ENCODE measurements at regions not wholly inside any gene's neighbourhood (a gene's known extent, or its start where the extent isn't known, plus 50 kb on each side); places are given as distances from the start of the nearest gene placed in this dataset.

DNA sequence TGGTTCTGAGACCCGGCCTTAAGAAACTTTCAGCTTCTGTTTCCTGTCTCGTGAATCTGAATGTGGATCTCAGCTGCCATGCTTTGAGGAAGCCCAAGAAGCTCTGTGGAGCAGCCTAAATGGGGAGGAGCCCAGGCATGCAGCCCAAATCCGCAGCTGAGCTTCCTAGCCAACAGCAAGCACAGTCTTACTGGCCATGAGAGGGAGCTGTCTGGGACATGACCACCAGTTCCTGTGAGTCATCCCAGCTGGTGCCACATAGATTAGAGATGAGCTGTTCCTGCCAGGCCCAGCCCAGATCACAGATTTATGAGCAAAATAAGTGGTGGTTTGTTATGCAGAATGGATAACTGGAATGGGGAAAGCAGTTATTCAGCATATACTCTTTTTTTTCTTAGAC is 224.4 kb upstream of the APCDD1 start:
- Histone ChIP-seq H3K36me3 (ENCODE audit: control insufficient read depth in 2 of 2, insufficient read depth in 1 of 2, low read length in 2 of 2) (no peaks in the 10 kb centered on the region), H3K9me3 (ENCODE audit: control insufficient read depth, insufficient read depth, low read depth, low read length) (no peaks in the 10 kb centered on the region; the same call in 1 of the 2 replicates), H3K27ac (ENCODE audit: extremely low read depth, low read depth, low read length) (no peak overlapping the region), H3K4me1 (ENCODE audit: control insufficient read depth, insufficient read depth, low read length) (peaks cover 2% of the 10 kb centered on the region), H3K4me3 (ENCODE audit: low read depth, low read length) (no peak overlapping the region)
- CTCF ChIA-PET: no interaction called here
- POLR2A ChIA-PET: no interaction called here
- no peak for TF ChIP-seq OVOL3 (tag by site-specific recombination; IDR thresholded peaks at IDR 0.05)
- TF ChIP-seq ZNF837 (tag by site-specific recombination; IDR thresholded peaks at IDR 0.05): no peak

- Histone ChIP-seq H3K4me1 (ENCODE audit: control insufficient read depth, insufficient read depth, low read length) (peaks cover 13% of the 10 kb centered on the region), H3K4me3 (ENCODE audit: low read depth, low read length) (no peak overlapping the region), H3K27ac (ENCODE audit: extremely low read depth, low read depth, low read length) (no peak overlapping the region), H3K9me3 (ENCODE audit: control insufficient read depth, insufficient read depth, low read depth, low read length) (no peaks in the 10 kb centered on the region), H3K36me3 (ENCODE audit: control insufficient read depth in 2 of 2, insufficient read depth in 1 of 2, low read length in 2 of 2) (no peaks in the 10 kb centered on the region)
- POLR2A ChIA-PET: no interaction called here
- CTCF ChIA-PET: no interaction called here
- TF ChIP-seq, protein P1, sequence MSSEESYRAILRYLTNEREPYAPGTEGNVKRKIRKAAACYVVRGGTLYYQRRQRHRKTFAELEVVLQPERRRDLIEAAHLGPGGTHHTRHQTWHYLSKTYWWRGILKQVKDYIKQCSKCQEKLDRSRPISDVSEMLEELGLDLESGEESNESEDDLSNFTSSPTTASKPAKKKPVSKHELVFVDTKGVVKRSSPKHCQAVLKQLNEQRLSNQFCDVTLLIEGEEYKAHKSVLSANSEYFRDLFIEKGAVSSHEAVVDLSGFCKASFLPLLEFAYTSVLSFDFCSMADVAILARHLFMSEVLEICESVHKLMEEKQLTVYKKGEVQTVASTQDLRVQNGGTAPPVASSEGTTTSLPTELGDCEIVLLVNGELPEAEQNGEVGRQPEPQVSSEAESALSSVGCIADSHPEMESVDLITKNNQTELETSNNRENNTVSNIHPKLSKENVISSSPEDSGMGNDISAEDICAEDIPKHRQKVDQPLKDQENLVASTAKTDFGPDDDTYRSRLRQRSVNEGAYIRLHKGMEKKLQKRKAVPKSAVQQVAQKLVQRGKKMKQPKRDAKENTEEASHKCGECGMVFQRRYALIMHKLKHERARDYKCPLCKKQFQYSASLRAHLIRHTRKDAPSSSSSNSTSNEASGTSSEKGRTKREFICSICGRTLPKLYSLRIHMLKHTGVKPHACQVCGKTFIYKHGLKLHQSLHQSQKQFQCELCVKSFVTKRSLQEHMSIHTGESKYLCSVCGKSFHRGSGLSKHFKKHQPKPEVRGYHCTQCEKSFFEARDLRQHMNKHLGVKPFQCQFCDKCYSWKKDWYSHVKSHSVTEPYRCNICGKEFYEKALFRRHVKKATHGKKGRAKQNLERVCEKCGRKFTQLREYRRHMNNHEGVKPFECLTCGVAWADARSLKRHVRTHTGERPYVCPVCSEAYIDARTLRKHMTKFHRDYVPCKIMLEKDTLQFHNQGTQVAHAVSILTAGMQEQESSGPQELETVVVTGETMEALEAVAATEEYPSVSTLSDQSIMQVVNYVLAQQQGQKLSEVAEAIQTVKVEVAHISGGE (tag by site-specific recombination; conservative IDR thresholded peaks at IDR 0.05; ENCODE audit: low read depth): no peak
- TF ChIP-seq ZNF175 (tag by site-specific recombination; IDR thresholded peaks at IDR 0.05): no peak
- TF ChIP-seq, protein P2, sequence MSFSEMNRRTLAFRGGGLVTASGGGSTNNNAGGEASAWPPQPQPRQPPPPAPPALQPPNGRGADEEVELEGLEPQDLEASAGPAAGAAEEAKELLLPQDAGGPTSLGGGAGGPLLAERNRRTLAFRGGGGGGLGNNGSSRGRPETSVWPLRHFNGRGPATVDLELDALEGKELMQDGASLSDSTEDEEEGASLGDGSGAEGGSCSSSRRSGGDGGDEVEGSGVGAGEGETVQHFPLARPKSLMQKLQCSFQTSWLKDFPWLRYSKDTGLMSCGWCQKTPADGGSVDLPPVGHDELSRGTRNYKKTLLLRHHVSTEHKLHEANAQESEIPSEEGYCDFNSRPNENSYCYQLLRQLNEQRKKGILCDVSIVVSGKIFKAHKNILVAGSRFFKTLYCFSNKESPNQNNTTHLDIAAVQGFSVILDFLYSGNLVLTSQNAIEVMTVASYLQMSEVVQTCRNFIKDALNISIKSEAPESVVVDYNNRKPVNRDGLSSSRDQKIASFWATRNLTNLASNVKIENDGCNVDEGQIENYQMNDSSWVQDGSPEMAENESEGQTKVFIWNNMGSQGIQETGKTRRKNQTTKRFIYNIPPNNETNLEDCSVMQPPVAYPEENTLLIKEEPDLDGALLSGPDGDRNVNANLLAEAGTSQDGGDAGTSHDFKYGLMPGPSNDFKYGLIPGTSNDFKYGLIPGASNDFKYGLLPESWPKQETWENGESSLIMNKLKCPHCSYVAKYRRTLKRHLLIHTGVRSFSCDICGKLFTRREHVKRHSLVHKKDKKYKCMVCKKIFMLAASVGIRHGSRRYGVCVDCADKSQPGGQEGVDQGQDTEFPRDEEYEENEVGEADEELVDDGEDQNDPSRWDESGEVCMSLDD (tag by site-specific recombination; IDR thresholded peaks at IDR 0.05): no peak
- TF ChIP-seq GLI2 (tag by site-specific recombination; IDR thresholded peaks at IDR 0.05; ENCODE audit: borderline replicate concordance, low read depth): no peak
- TF ChIP-seq ZNF600 (tag by site-specific recombination; IDR thresholded peaks at IDR 0.05): no peak
- no peak for TF ChIP-seq ZNF692 (tag by site-specific recombination; IDR thresholded peaks at IDR 0.05)
- no peak for TF ChIP-seq ZNF645 (tag by site-specific recombination; IDR thresholded peaks at IDR 0.05)
- no peak for TF ChIP-seq ZNF660 (tag by site-specific recombination; IDR thresholded peaks at IDR 0.05)
- no peak for TF ChIP-seq ZNF133 (tag by site-specific recombination; IDR thresholded peaks at IDR 0.05)
These were observed 223.2 kb upstream of the APCDD1 start for GRCh38 chr18:10231220-10231619.

GRCh38 chr18:10232062-10232461 is 222.4 kb upstream of the APCDD1 start:
- peaks cover 13% of the 10 kb centered on the region for H3K4me1 ChIP-seq (ENCODE audit: control insufficient read depth, insufficient read depth, low read length)
- H3K27ac ChIP-seq (ENCODE audit: extremely low read depth, low read depth, low read length): no peak overlapping the region
- H3K36me3 ChIP-seq (ENCODE audit: control insufficient read depth in 2 of 2, insufficient read depth in 1 of 2, low read length in 2 of 2): no peaks in the 10 kb centered on the region
- ChIA-PET CTCF (interaction anchor here (0.6 kb wide), 1 partner anchor 1504 kb away, joined by 3 read pairs; no protein-coding TSS in a partner anchor), POLR2A (no interaction called here)
- TF ChIP-seq SETDB1 (IDR thresholded peaks at IDR 0.05; ENCODE audit: insufficient read length, low read length) (no peak), SP2 (tag by site-specific recombination; IDR thresholded peaks at IDR 0.05) (no peak), SP7 (tag by site-specific recombination; IDR thresholded peaks at IDR 0.05) (peak; percentile 61)
- TF ChIP-seq, protein P2 (tag by site-specific recombination; IDR thresholded peaks at IDR 0.05): no peak
- H3K4me3 ChIP-seq (ENCODE audit: low read depth, low read length): no peak overlapping the region
- no peaks in the 10 kb centered on the region for H3K9me3 ChIP-seq (ENCODE audit: control insufficient read depth, insufficient read depth, low read depth, low read length)
